Muscle layer of colon (tissue), 2 donors: ENCODE measurements at regions not wholly inside any gene's neighbourhood (a gene's known extent, or its start where the extent isn't known, plus 50 kb on each side); places are given as distances from the start of the nearest gene placed in this dataset.

Experiments used
- H3K27ac ChIP-seq: one replicate; pipeline ENCODE4 v1.7.0; 2013; ENCODE audit warnings: low read depth, mild to moderate bottlenecking, low read length, moderate library complexity
- H3K27me3 ChIP-seq, 2 donors: one replicate each; pipeline ENCODE4 v1.7.0; 2013; ENCODE audit warnings: low read length in 2 of 2, mild to moderate bottlenecking in 2 of 2; ENCODE audit not compliant: insufficient read depth in 2 of 2, control insufficient read depth in 1 of 2
- H3K36me3 ChIP-seq: one replicate; pipeline ENCODE4 v1.7.0; 2013; ENCODE audit warnings: mild to moderate bottlenecking, low read length; ENCODE audit not compliant: insufficient read depth
- H3K4me1 ChIP-seq: one replicate; pipeline ENCODE4 v1.7.0; 2013; ENCODE audit warnings: mild to moderate bottlenecking, low read length; ENCODE audit not compliant: insufficient read depth
- H3K4me3 ChIP-seq, 2 donors: one replicate each; pipeline ENCODE4 v1.7.0; 2013; ENCODE audit warnings: low read length in 2 of 2, low read depth in 1 of 2, mild to moderate bottlenecking in 1 of 2, moderate library complexity in 1 of 2
- H3K9ac ChIP-seq: one replicate; pipeline ENCODE4 v1.7.0; 2013; ENCODE audit warnings: low read length
- H3K9me3 ChIP-seq: one replicate; pipeline ENCODE4 v1.7.0; 2013; ENCODE audit warnings: mild to moderate bottlenecking, low read length
- donor health status: abdominal sarcoma.
- donor health status: Adenocarcinoma of cecum.

DNA sequence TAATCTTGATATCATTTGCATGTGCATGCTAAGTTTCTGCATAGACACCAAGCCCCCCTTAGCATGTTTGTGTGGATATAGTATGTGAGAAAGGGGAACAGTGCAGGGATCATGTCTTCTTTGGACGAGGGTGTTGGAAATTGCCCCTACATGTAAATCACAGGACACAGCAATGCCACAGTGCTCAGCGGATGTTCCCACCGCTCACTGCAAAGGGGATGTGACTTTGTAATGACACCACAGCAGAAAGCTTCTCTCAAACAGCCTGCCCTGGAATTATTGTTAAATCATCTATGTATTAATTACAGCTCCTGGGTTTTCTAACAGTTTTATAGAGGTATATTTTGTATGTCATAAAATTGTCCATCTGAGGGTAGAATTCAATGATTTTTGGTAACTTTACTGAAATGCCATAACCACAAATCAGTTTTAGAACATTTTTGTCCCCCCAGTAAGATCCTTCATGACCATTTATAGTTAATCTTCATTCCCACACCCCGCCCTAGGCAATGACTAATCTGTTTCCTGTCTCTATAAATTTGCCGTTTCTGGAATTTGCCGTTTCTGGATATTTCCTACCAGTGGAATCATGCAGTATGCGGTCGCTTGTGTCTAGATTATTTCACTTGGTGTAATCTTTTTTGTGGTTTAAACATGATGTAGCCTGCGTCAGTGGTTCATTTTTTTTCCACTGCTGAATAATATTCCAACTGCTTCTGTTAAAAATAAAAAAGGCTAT is 648.5 kb upstream of the WWC1 start:
- no peaks in the 10 kb centered on the region for H3K4me1 ChIP-seq
- H3K36me3 ChIP-seq: no peaks in the 10 kb centered on the region
- no peaks in the 10 kb centered on the region for H3K9me3 ChIP-seq
- no peak overlapping the region for H3K27ac ChIP-seq
- no peak overlapping the region for H3K4me3 ChIP-seq
- no peak overlapping the region for H3K9ac ChIP-seq
- H3K27me3 ChIP-seq: no peaks in the 10 kb centered on the region

DNA sequence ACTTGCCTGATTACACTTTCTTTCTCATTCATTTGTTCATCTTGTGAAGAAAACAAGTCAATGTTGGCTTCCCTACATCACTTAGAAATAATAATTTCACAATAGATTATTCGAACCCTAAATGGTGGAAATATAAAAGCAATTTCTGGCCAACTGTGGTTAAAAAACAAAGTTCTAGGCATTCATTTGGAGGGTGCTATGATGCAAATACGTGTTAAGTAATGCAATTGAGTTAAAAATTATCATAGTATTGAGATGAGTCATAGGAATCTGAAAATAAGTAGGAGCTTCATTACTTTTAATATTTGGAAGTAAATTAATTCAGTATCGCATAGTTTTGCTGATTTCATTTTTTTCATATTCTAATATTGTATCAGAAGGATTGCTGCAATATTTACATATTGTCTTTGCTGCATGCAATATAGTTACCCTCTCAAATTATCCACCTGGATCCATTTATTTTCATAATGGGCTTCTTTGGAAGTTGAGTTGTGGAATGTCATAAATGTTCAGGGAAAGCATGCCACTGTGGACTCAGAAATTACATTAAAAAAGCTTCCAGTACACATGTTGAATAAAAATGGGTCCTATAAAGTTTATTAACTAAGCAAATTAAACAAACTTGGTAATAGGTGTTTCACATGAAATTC is 647.7 kb upstream of the WWC1 start:
- no peak overlapping the region for H3K4me3 ChIP-seq
- no peaks in the 10 kb centered on the region for H3K9me3 ChIP-seq
- no peaks in the 10 kb centered on the region for H3K4me1 ChIP-seq
- H3K9ac ChIP-seq: no peak overlapping the region
- H3K27me3 ChIP-seq: no peaks in the 10 kb centered on the region
- H3K36me3 ChIP-seq: no peaks in the 10 kb centered on the region
- no peak overlapping the region for H3K27ac ChIP-seq

GRCh38 chr5:167644619-167645018 is 646.8 kb upstream of the WWC1 start:
- H3K4me3 ChIP-seq: no peak overlapping the region
- H3K36me3 ChIP-seq: no peaks in the 10 kb centered on the region
- H3K9me3 ChIP-seq: no peaks in the 10 kb centered on the region
- no peak overlapping the region for H3K9ac ChIP-seq
- no peaks in the 10 kb centered on the region for H3K4me1 ChIP-seq
- no peaks in the 10 kb centered on the region for H3K27me3 ChIP-seq
- no peak overlapping the region for H3K27ac ChIP-seq

- Histone ChIP-seq H3K9me3 (no peaks in the 10 kb centered on the region), H3K9ac (no peak overlapping the region), H3K36me3 (no peaks in the 10 kb centered on the region), H3K4me1 (no peaks in the 10 kb centered on the region), H3K27me3 (no peaks in the 10 kb centered on the region), H3K27ac (no peak overlapping the region), H3K4me3 (no peak overlapping the region)
Observed at GRCh38 chr5:167649471-167649870, 642.0 kb upstream of the WWC1 start.

DNA sequence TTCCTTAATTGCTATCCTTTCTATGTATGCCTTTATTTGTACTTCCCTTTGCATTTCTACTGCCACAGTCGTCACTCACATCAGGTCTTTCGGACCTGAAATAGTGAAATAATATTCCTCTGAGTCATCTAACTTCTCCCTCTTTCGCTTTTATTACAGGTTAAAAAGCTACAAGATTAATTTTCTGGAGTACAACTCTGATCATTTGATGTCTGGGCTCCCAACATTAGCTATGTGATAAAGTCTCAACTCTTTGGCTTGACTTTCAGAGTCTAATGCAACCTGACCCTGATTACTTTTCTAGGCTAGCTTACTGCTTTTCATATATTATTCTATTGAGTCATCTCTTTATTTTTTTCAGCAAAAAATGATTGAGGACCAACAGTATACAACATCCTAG is 638.8 kb upstream of the WWC1 start:
- Histone ChIP-seq H3K9ac (no peak overlapping the region), H3K36me3 (no peaks in the 10 kb centered on the region), H3K27ac (no peak overlapping the region), H3K4me1 (no peaks in the 10 kb centered on the region), H3K27me3 (no peaks in the 10 kb centered on the region), H3K9me3 (no peaks in the 10 kb centered on the region), H3K4me3 (no peak overlapping the region)

DNA sequence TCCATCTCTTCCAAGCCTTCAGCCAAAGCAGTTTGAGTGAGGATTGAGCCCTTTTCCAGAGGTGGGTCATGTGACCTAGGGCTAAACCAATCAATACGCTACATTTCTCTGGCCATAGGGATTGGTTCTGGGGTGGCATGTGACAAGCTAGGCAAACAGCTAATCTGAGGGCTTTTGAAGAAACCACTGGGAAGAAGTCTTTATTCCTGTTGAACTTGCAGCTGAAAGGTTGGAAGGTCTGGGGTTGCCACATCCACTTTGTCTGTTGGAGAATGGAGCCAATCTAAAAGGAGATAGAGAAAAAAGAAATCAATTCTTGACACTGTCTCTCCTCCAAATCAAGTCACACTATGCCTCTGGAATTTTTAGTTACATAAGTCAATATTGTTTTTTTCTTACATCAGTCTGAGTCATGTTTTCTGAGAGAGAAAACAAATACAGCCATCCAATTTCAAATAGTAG is 637.8 kb upstream of the WWC1 start:
- Histone ChIP-seq H3K27me3 (no peaks in the 10 kb centered on the region), H3K36me3 (no peaks in the 10 kb centered on the region), H3K9ac (no peak overlapping the region), H3K9me3 (no peaks in the 10 kb centered on the region), H3K4me3 (no peak overlapping the region), H3K27ac (no peak overlapping the region), H3K4me1 (no peaks in the 10 kb centered on the region)

- no peaks in the 10 kb centered on the region for H3K36me3 ChIP-seq
- no peak overlapping the region for H3K4me3 ChIP-seq
- H3K9ac ChIP-seq: no peak overlapping the region
- H3K4me1 ChIP-seq: no peaks in the 10 kb centered on the region
- no peak overlapping the region for H3K27ac ChIP-seq
- H3K27me3 ChIP-seq: no peaks in the 10 kb centered on the region
- no peaks in the 10 kb centered on the region for H3K9me3 ChIP-seq
Observed at GRCh38 chr5:167657016-167657415, 634.4 kb upstream of the WWC1 start.

GRCh38 chr5:167658889-167659288 is 632.6 kb upstream of the WWC1 start:
- Histone ChIP-seq H3K9me3 (no peaks in the 10 kb centered on the region), H3K27ac (no peak overlapping the region), H3K36me3 (no peaks in the 10 kb centered on the region), H3K4me3 (no peak overlapping the region), H3K4me1 (no peaks in the 10 kb centered on the region), H3K27me3 (no peaks in the 10 kb centered on the region), H3K9ac (no peak overlapping the region)

GRCh38 chr5:167661605-167662004 is 629.8 kb upstream of the WWC1 start:
- H3K9ac ChIP-seq: no peak overlapping the region

DNA sequence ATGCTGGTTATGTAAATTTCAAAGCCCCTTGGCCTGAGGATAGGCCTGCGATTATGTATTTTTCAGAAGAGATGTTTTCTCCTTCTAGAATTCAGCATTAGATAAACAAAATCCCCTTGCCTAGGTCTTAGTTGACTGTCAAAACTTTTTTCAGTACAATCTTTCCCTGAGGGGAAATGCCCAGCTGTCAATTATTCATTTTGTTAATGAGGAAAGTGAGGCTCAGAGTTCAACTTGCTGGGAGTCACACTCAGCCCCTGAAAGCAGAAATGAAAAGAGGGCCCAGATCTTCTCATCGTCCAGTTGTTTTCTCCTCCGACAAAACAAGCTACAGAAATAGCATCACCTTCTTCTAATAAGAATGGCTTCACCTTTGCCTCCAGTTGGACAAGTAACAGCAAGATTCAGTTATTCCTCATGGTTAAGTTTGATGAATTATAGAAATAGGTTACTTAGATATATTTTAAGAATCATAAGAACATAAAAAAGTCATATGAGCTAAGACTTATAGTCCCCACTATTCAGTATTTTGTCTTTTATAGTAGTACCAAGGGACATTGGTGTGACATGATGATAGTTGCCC is 627.1 kb upstream of the WWC1 start:
- no peaks in the 10 kb centered on the region for H3K27me3 ChIP-seq
- no peak overlapping the region for H3K4me3 ChIP-seq
- no peak overlapping the region for H3K9ac ChIP-seq
- no peak overlapping the region for H3K27ac ChIP-seq
- no peaks in the 10 kb centered on the region for H3K36me3 ChIP-seq
- H3K4me1 ChIP-seq: no peaks in the 10 kb centered on the region
- H3K9me3 ChIP-seq: no peaks in the 10 kb centered on the region

More at GRCh38 chr5:167661605-167662004, 629.8 kb upstream of the WWC1 start:
- Histone ChIP-seq H3K27me3 (no peaks in the 10 kb centered on the region), H3K9me3 (no peaks in the 10 kb centered on the region), H3K36me3 (no peaks in the 10 kb centered on the region), H3K4me1 (no peaks in the 10 kb centered on the region), H3K27ac (no peak overlapping the region), H3K4me3 (no peak overlapping the region)

DNA sequence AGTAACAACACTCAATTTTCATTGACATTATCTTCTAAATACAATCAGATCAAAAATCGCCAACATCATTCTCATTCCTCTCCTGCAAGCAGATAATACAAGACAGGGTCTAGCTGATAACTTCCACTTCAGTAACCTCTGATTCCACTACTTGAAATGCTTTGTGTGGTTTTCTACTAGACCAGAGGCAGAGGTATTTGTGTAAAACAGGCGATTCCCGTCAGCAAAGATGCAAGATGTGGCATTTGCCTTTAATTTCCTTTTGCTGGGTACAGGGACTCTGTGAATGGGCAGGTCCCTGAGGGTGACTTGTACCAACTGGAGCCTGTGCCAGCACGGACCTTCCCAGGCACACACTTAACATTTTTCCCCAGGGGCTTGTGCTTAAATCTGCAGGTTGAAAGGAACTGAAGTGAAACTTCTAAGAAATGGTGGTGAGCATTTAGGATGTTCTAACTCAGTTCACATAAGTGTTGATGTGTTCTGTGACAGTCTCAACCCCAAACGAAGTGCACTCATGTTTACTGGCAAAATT is 625.5 kb upstream of the WWC1 start:
- Histone ChIP-seq H3K27ac (no peak overlapping the region), H3K9me3 (no peaks in the 10 kb centered on the region), H3K9ac (no peak overlapping the region), H3K36me3 (no peaks in the 10 kb centered on the region), H3K4me1 (no peaks in the 10 kb centered on the region), H3K4me3 (no peak overlapping the region), H3K27me3 (no peaks in the 10 kb centered on the region)
